Mesothelial cell of epicardium (in vitro differentiated cells): ENCODE measurements at regions not wholly inside any gene's neighbourhood (a gene's known extent, or its start where the extent isn't known, plus 50 kb on each side); places are given as distances from the start of the nearest gene placed in this dataset.
"Not testable (repeated sequence)": the region's sequence is repeated elsewhere in the genome, so short reads cannot be mapped to it uniquely, and the experiment has no call there.

Experiments used
- DNase-seq, 2 experiments: peaks; one replicate each; pipeline ENCODE4 v3.0.0; 2021; ENCODE audit warnings: low spot score in 2 of 2; ENCODE audit not compliant: unreplicated experiment in 2 of 2
- H3K27ac Mint-ChIP-seq: 2 replicates; pipeline ENCODE4 v1.8.0; 2021; ENCODE audit warnings: mixed read lengths
- H3K27me3 Mint-ChIP-seq: 2 replicates; pipeline ENCODE4 v1.8.0; 2021; ENCODE audit warnings: low read depth, mixed read lengths
- H3K36me3 Mint-ChIP-seq: 2 replicates; pipeline ENCODE4 v1.8.0; 2021; ENCODE audit warnings: mixed read lengths
- H3K4me1 Mint-ChIP-seq: 2 replicates; pipeline ENCODE4 v1.8.0; 2021; ENCODE audit warnings: mixed read lengths
- H3K4me3 Mint-ChIP-seq: 2 replicates; pipeline ENCODE4 v1.8.0; 2021; ENCODE audit warnings: mild to moderate bottlenecking, moderate library complexity, mixed read lengths
- H3K9me3 Mint-ChIP-seq: 2 replicates; pipeline ENCODE4 v1.8.0; 2021; ENCODE audit warnings: mixed read lengths
- TF ChIP-seq, protein P1 (sequence below): fragments of 200-600 bp; sonication (generic); IDR thresholded peaks from one replicate; pipeline ENCODE4 v1.5.0; 2021; ENCODE audit warnings: antibody characterized with exemption; ENCODE audit not compliant: unreplicated experiment

DNA sequence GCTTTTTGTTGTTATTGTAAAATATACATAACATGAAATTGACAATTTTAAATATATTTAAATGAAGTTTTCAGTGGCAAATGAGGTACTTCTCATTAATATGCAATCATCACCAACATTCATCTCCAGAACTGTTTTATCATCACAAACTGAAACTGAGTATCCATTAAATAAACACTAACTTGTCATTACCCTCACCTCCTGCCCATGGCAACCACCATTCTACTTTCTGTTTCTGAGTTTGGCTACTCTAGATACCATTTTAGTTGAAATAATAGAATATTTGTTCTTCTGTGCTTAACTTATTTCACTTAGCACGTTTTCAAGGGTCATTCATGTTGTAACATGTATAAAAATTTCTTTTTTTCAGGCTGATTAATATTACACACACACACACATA is 834.3 kb downstream of the PLOD2 start:
- H3K4me1 Mint-ChIP-seq: peaks cover 2% of the 10 kb centered on the region
- H3K27ac Mint-ChIP-seq: no peak overlapping the region
- DNase-seq: no peak
- H3K36me3 Mint-ChIP-seq: no peaks in the 10 kb centered on the region
- TF ChIP-seq, protein P1, sequence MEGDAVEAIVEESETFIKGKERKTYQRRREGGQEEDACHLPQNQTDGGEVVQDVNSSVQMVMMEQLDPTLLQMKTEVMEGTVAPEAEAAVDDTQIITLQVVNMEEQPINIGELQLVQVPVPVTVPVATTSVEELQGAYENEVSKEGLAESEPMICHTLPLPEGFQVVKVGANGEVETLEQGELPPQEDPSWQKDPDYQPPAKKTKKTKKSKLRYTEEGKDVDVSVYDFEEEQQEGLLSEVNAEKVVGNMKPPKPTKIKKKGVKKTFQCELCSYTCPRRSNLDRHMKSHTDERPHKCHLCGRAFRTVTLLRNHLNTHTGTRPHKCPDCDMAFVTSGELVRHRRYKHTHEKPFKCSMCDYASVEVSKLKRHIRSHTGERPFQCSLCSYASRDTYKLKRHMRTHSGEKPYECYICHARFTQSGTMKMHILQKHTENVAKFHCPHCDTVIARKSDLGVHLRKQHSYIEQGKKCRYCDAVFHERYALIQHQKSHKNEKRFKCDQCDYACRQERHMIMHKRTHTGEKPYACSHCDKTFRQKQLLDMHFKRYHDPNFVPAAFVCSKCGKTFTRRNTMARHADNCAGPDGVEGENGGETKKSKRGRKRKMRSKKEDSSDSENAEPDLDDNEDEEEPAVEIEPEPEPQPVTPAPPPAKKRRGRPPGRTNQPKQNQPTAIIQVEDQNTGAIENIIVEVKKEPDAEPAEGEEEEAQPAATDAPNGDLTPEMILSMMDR: no peak
- no peak overlapping the region for H3K4me3 Mint-ChIP-seq
- no peaks in the 10 kb centered on the region for H3K9me3 Mint-ChIP-seq
- no peaks in the 10 kb centered on the region for H3K27me3 Mint-ChIP-seq

DNA sequence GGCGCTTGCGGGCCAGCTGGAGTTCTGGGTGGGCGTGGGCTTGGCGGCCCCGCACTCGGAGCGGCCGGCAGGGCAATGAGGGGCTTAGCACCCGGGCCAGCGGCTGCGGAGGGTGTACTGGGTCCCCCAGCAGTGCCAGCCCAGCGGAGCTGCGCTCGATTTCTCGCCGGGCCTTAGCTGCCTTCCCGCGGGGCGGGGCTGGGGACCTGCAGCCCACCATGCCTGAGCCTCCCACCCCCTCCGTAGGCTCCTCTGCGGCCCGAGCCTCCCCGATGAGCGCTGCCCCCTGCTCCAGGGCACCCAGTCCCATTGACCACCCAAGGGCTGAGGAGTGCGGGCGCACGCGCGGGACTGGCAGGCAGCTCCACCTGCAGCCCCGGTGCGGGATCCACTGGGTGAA is 827.6 kb downstream of the PLOD2 start:
- not testable (repeated sequence) for DNase-seq, H3K27me3 Mint-ChIP-seq, H3K9me3 Mint-ChIP-seq, H3K4me3 Mint-ChIP-seq, H3K27ac Mint-ChIP-seq, H3K36me3 Mint-ChIP-seq, H3K4me1 Mint-ChIP-seq

DNA sequence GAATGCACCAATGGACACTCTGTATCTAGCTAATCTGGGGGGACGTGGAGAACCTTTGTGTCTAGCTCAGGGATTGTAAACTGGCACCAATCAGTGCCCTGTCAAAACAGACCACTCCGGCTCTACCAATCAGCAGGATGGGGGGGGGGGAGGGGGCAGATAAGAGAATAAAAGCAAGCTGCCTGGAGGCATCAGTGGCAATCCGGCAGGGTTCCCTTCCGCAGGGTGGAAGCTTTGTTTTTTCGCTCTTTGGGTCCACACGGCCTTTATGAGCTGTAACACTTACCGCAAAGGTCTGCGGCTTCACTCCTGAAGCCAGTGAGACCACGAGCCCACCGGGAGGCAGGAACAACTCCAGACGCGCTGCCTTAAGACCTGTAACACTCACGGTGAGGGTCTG is 827.1 kb downstream of the PLOD2 start:
- Mint-ChIP-seq H3K27ac (no peak overlapping the region), H3K4me1 (no peaks in the 10 kb centered on the region), H3K9me3 (no peaks in the 10 kb centered on the region), H3K4me3 (no peak overlapping the region), H3K36me3 (no peaks in the 10 kb centered on the region), H3K27me3 (no peaks in the 10 kb centered on the region)
- TF ChIP-seq, protein P1: no peak
- no peak for DNase-seq

DNA sequence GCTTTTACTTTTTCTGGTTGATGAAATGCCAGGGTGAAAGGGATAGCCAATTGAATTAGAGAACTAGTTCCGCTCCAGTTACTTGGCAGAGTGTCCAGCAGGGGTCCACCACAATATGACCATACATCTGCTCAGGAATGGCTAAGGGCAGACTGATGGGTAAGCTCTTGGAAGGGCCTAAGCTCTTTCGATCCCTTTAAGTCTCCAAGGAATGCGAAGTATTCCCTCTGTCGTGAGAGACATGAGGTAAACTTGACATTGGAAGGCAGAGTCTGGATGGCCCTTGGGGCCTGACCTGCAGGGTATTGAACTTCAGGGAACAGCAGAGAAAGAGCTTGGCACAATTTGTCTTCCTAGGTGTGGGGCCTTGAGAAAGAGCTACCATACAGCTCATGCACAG is 805.8 kb downstream of the PLOD2 start:
- DNase-seq: no peak
- H3K36me3 Mint-ChIP-seq: peaks cover 5% of the 10 kb centered on the region
- H3K4me3 Mint-ChIP-seq: no peak overlapping the region
- H3K27me3 Mint-ChIP-seq: no peaks in the 10 kb centered on the region
- TF ChIP-seq, protein P1: no peak
- no peaks in the 10 kb centered on the region for H3K4me1 Mint-ChIP-seq
- H3K27ac Mint-ChIP-seq: no peak overlapping the region
- peaks cover 53% of the 10 kb centered on the region for H3K9me3 Mint-ChIP-seq

DNA sequence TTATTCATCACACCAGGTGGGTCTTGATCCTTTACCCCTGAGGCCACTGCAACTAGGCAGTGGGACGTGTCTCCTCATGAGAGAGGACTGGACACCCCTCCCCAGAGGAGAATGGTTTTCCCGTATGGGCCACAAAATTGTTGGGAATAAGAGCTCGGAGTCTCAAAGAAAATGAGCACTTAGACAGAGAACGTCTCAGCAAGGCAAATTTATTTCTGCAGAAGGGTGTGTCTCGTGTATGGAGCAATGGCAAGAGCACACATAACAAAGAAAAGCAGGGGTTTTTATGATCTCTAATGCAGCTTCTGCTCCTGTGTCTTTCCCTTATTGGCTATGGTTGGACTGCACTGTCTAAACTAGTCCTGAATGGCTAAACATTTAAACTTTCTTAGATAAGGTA is 803.5 kb downstream of the PLOD2 start:
- H3K27me3 Mint-ChIP-seq: no peaks in the 10 kb centered on the region
- H3K4me1 Mint-ChIP-seq: no peaks in the 10 kb centered on the region
- peaks cover 53% of the 10 kb centered on the region for H3K9me3 Mint-ChIP-seq
- H3K4me3 Mint-ChIP-seq: no peak overlapping the region
- DNase-seq: no peak
- H3K36me3 Mint-ChIP-seq: peaks cover 5% of the 10 kb centered on the region
- H3K27ac Mint-ChIP-seq: no peak overlapping the region
- TF ChIP-seq, protein P1: no peak

DNA sequence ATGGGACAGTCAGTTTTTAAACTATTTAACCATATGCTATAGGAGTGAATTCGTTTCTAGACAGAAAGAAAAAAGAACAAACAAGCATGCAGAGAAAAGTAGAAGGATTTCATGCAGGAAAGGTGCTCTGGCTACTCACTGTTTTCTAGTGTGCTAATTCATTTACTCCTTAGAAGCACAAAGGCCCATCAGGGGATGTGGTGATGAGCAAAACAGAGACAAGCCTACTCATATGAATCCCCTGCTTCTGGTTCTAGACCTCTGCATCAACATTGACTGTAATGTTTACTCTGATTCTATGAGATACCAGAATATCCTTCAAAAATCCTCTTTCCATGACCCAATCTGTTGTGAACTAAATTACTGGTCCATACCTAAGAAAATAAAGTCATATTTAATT is 801.9 kb downstream of the PLOD2 start:
- no peaks in the 10 kb centered on the region for H3K4me1 Mint-ChIP-seq
- TF ChIP-seq, protein P1: no peak
- H3K9me3 Mint-ChIP-seq: peaks cover 43% of the 10 kb centered on the region
- no peak overlapping the region for H3K4me3 Mint-ChIP-seq
- no peak overlapping the region for H3K27ac Mint-ChIP-seq
- H3K36me3 Mint-ChIP-seq: peaks cover 4% of the 10 kb centered on the region
- DNase-seq: no peak
- no peaks in the 10 kb centered on the region for H3K27me3 Mint-ChIP-seq
